Muscle of leg (tissue), 3 donors: ENCODE measurements at regions not wholly inside any gene's neighbourhood (a gene's known extent, or its start where the extent isn't known, plus 50 kb on each side); places are given as distances from the start of the nearest gene placed in this dataset.
"Not testable (repeated sequence)": the region's sequence is repeated elsewhere in the genome, so short reads cannot be mapped to it uniquely, and the experiment has no call there.

Experiments
- DNase-seq: peaks from one replicate; pipeline ENCODE4 v3.0.0; 2013
- H3K27ac ChIP-seq: one replicate; pipeline ENCODE4 v1.5.1; 2013; ENCODE audit warnings: mild to moderate bottlenecking, low read length, control low read depth
- H3K27me3 ChIP-seq: one replicate; pipeline ENCODE4 v1.6.1; 2013; ENCODE audit warnings: low read length; ENCODE audit not compliant: control insufficient read depth, insufficient read depth
- H3K36me3 ChIP-seq: one replicate; pipeline ENCODE4 v1.6.1; 2013; ENCODE audit warnings: low read length; ENCODE audit not compliant: control insufficient read depth, insufficient read depth
- H3K4me1 ChIP-seq: one replicate; pipeline ENCODE4 v1.6.1; 2013; ENCODE audit warnings: low read length; ENCODE audit not compliant: control insufficient read depth, insufficient read depth
- H3K4me3 ChIP-seq: one replicate; pipeline ENCODE4 v1.5.1; 2013; ENCODE audit warnings: low read length, control low read depth
- H3K9me3 ChIP-seq: replicated peaks from 2 replicates; pipeline ENCODE4 v1.6.1; 2013; ENCODE audit warnings: low read depth, low read length; ENCODE audit not compliant: control insufficient read depth
- WGBS: methylation state at CpG from one replicate; pipeline ENCODE4 v1.1.5; 2013; ENCODE audit warnings: missing lambda C conversion rate; ENCODE audit not compliant: insufficient coverage; 5-methylcytosine and 5-hydroxymethylcytosine counted together

GRCh38 chr3:82122554-82123345, 361.3 kb upstream of the GBE1 start:
- no peak for DNase-seq
- H3K9me3 ChIP-seq, result no peaks in the 10 kb centered on the region
- H3K27me3 ChIP-seq, result no peaks in the 10 kb centered on the region
- H3K27ac ChIP-seq, result no peak overlapping the region
- no peak overlapping the region for H3K4me3 ChIP-seq
- 53% methylated on average over 4 of the region's 7 CpGs for WGBS
- no peaks in the 10 kb centered on the region for H3K36me3 ChIP-seq
- H3K4me1 ChIP-seq, result no peaks in the 10 kb centered on the region

GRCh38 chr3:82114589-82114988, 353.1 kb upstream of the GBE1 start:
- H3K36me3 ChIP-seq, result no peaks in the 10 kb centered on the region
- no peaks in the 10 kb centered on the region for H3K27me3 ChIP-seq
- 80% methylated on average over 6 of the region's 6 CpGs for WGBS
- no peak overlapping the region for H3K27ac ChIP-seq
- DNase-seq, result no peak
- peaks cover 11% of the 10 kb centered on the region for H3K9me3 ChIP-seq
- H3K4me3 ChIP-seq, result no peak overlapping the region
- no peaks in the 10 kb centered on the region for H3K4me1 ChIP-seq

DNA sequence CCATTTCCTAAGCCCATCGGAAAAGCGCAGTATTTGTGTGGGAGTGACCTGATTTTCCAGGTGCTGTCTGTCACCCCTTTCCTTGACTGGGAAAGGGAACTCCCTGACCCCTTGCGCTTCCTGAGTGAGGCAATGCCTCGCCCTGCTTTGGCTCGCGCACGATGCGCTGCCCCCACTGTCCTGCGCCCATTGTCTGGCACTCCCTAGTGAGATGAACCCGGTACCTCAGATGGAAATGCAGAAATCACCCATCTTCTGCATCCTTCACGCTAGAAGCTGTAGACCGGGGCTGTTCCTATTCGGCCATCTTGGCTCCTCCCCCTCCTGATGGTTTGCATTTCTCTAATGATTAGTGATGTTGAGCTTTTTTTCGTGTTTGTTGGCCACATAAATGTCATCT, 349.3 kb upstream of the GBE1 start:
- not testable (repeated sequence) for H3K27me3 ChIP-seq, H3K27ac ChIP-seq, H3K4me1 ChIP-seq, H3K36me3 ChIP-seq, H3K4me3 ChIP-seq, DNase-seq
- WGBS, result 97% methylated on average over 12 of the region's 14 CpGs
- H3K9me3 ChIP-seq, result peaks cover 11% of the 10 kb centered on the region

GRCh38 chr3:82103241-82103640, 341.8 kb upstream of the GBE1 start:
- Histone ChIP-seq H3K4me3 (no peak overlapping the region), H3K36me3 (no peaks in the 10 kb centered on the region), H3K27me3 (no peaks in the 10 kb centered on the region), H3K4me1 (no peaks in the 10 kb centered on the region), H3K9me3 (no peaks in the 10 kb centered on the region), H3K27ac (no peak overlapping the region)
- no CpG with 5 or more reads among the region's 1 CpG for WGBS
- DNase-seq, result no peak

DNA sequence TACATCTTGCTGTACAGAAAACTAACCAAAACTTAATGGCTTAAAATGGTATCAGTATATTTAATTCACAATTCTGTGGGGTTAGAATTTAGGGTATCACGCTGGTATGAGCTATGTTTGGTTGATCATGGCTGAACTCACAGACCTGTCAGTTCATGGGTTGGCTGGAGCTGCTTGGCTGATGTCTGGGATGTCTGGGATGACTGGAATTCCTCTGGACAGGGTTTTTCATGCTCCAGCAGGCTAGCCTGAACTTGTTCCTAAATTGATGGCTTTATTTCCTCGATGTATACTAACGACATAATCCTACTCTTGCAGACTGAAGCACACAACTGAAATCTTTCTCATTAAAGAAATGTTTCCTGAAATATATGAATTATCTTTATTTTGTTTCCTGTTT, 338.9 kb upstream of the GBE1 start:
- H3K27me3 ChIP-seq, result no peaks in the 10 kb centered on the region
- no peaks in the 10 kb centered on the region for H3K4me1 ChIP-seq
- H3K9me3 ChIP-seq, result no peaks in the 10 kb centered on the region
- peak; percentile 43 for DNase-seq
- WGBS, result 60% methylated on average over 1 of the region's 3 CpGs
- H3K36me3 ChIP-seq, result no peaks in the 10 kb centered on the region
- no peak overlapping the region for H3K4me3 ChIP-seq
- no peak overlapping the region for H3K27ac ChIP-seq

DNA sequence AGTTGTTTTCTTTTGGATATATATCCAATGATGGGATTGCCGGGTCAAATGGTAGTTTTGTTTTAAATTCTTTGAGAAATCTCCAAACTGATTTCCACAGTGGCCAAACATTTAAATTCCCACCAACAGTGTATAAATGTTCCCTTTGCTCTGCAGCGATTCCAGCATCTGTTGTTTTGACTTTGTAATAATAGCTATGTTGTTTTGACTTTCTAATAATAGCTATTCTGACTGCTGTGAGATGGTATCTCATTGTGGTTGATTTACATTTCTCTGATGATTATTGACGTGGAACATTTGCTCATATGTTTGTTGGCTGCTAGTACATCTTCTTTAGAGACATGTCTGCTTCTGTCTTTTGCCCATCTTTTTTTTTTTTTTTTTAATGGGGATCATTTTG, 332.2 kb upstream of the GBE1 start:
- no peak overlapping the region for H3K27ac ChIP-seq
- no peaks in the 10 kb centered on the region for H3K4me1 ChIP-seq
- no peaks in the 10 kb centered on the region for H3K36me3 ChIP-seq
- no peak for DNase-seq
- H3K4me3 ChIP-seq, result no peak overlapping the region
- H3K27me3 ChIP-seq, result no peaks in the 10 kb centered on the region
- H3K9me3 ChIP-seq, result no peaks in the 10 kb centered on the region
- no CpG with 5 or more reads among the region's 3 CpGs for WGBS

- H3K36me3 ChIP-seq, result no peaks in the 10 kb centered on the region
- H3K27me3 ChIP-seq, result no peaks in the 10 kb centered on the region
- H3K4me1 ChIP-seq, result peaks cover 4% of the 10 kb centered on the region
- DNase-seq, result peak; percentile 14
- no peak overlapping the region for H3K27ac ChIP-seq
- no peaks in the 10 kb centered on the region for H3K9me3 ChIP-seq
- 33% methylated on average over 1 of the region's 3 CpGs for WGBS
- no peak overlapping the region for H3K4me3 ChIP-seq
Observed at GRCh38 chr3:82088749-82089148, 327.3 kb upstream of the GBE1 start.

DNA sequence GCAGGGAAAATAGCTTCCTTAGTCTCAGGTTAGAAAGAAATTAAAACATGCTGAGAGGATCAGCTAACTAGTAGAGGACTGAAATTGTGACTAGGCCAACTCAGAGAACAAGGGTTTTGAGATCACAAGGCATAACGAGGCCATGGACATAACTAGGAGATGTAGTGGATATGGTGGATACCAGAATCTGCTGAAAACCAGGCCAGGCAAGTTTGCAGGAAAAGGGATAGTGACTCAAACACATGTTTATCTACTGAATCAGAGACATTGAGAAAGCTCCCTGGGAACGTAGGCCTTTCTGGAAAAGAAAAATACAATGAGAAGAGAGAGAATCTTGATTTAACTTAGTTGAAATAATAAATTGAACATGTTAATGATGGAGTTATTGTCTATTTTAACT, 326.5 kb upstream of the GBE1 start:
- peaks cover 4% of the 10 kb centered on the region for H3K4me1 ChIP-seq
- no peak overlapping the region for H3K4me3 ChIP-seq
- H3K36me3 ChIP-seq, result no peaks in the 10 kb centered on the region
- DNase-seq, result no peak
- no CpG with 5 or more reads among the region's 2 CpGs for WGBS
- H3K9me3 ChIP-seq, result no peaks in the 10 kb centered on the region
- no peaks in the 10 kb centered on the region for H3K27me3 ChIP-seq
- no peak overlapping the region for H3K27ac ChIP-seq

GRCh38 chr3:82085851-82086475, 324.5 kb upstream of the GBE1 start:
- H3K27me3 ChIP-seq, result no peaks in the 10 kb centered on the region
- WGBS, result no CpG with 5 or more reads among the region's 5 CpGs
- no peaks in the 10 kb centered on the region for H3K9me3 ChIP-seq
- no peaks in the 10 kb centered on the region for H3K36me3 ChIP-seq
- peaks cover 4% of the 10 kb centered on the region for H3K4me1 ChIP-seq
- no peak overlapping the region for H3K4me3 ChIP-seq
- peak overlapping the region; percentile 74 for H3K27ac ChIP-seq
- peak; percentile 51 for DNase-seq

DNA sequence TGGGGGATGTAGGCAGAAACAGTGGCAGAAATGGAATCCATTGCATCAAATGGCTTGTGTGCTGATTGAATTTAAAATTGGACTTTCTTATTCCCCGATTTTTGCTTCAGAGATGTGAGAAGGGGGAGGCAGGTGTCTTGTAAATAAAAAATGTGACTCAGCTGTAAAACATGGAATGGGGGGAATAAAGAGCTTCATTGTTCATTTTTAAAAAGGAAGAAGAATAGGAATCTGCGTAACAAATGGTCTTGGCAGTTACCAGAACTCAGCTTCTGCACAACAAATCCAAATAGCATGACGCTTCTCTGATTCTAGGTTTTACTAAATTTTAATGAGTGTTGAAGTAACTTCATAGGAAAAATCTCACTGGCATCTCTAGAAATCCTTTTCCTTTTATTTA, 323.9 kb upstream of the GBE1 start:
- Histone ChIP-seq H3K4me3 (no peak overlapping the region), H3K27ac (peak overlapping the region; percentile 74), H3K4me1 (peaks cover 4% of the 10 kb centered on the region), H3K9me3 (no peaks in the 10 kb centered on the region), H3K36me3 (no peaks in the 10 kb centered on the region), H3K27me3 (no peaks in the 10 kb centered on the region)
- 20% methylated on average over 1 of the region's 3 CpGs for WGBS
- peak; percentile 79 for DNase-seq
